Stomach (tissue), 4 donors: ENCODE measurements at regions not wholly inside any gene's neighbourhood (a gene's known extent, or its start where the extent isn't known, plus 50 kb on each side); places are given as distances from the start of the nearest gene placed in this dataset.

ENCODE experiments used
- CTCF ChIP-seq, 7 experiments: fragments of 450-650 bp in 4 of 7; fragments of 200-600 bp in 3 of 7; sonication (generic) in 3 of 7; IDR thresholded peaks; one replicate each; pipeline ENCODE4 v1.5.1; 2016 to 2019; ENCODE audit warnings: antibody characterized with exemption in 7 of 7, control low read depth in 2 of 7, mild to moderate bottlenecking in 1 of 7
- EP300 ChIP-seq: sonication (generic); formaldehyde crosslinking; IDR thresholded peaks from one replicate; pipeline ENCODE4 v1.6.1; 2017; ENCODE audit warnings: antibody characterized with exemption
- POLR2A ChIP-seq, 4 donors: fragments of 450-650 bp; IDR thresholded peaks; one replicate each; pipeline ENCODE4 v1.6.1; 2016; ENCODE audit warnings: antibody characterized with exemption in 4 of 4, control low read depth in 2 of 4, mild to moderate bottlenecking in 1 of 4, moderate library complexity in 1 of 4

DNA sequence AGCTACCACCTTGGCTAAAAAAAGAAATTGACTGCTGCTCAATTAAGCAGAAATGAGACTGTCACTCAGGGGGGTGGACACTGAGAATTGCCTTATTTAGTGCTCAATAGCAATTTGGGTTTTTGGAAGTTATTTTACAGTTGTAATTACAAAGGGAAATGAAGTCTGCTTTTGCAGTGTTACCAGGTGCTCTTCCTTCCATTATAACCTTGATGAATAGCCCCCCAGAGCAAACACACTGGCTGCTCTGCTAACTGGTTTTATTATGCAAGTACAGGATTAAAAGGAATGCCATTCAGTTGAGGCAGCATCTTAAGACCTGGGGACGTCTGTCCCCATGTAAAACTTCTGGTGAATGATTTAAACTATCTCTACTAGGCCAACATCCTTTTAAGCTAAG is 191.0 kb downstream of the EVX1 start:
- TF ChIP-seq CTCF (IDR thresholded peaks at IDR 0.05) (no peak), POLR2A (IDR thresholded peaks at IDR 0.05) (no peak), EP300 (no peak)
